ENCODE measurements at regions not wholly inside any gene's neighbourhood (a gene's known extent, or its start where the extent isn't known, plus 50 kb on each side); places are given as distances from the start of the nearest gene placed in this dataset.
"Not testable (repeated sequence)": the region's sequence is repeated elsewhere in the genome, so short reads cannot be mapped to it uniquely, and the experiment has no call there.

DNA sequence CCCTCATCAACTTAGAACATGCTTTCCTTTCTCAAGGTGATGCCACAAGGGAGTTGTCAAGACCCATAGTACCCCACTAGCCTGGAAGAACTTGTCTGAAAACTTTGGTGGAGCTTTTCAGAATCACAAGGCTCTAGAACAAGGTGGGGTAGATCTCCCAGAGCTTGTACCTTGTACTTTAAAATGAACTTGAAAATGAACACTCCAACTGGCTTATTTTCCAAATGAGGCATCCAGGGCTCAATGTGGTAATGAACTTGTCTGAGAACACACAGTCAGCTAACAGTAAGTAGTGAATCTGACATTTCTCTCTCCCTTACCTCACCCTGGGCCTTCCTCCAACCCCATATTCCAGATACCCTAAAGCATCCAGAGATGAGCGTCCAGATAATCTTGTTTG lies 81.8 kb upstream of the THBS1 start:
- DNase-seq: no peak

DNA sequence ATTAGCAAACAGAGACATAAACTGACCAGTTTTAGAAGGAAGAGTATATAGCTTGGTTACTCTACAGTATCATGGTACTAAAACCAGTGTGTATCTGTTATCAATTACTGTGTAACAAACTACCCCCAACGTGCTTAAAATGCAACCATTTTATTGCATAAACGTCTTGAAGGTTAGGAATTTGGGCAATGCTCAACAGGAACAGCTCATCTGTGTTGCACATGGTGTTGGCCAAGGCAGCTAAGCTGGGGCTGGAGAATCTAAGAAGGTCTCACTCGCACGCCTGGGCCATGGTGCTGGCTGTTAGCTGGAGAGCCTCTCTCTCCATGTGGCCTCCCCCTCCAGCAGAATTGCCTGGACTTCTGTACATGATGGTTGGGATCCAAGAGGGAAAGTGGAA lies 81.2 kb upstream of the THBS1 start:
- DNase-seq: no peak

DNA sequence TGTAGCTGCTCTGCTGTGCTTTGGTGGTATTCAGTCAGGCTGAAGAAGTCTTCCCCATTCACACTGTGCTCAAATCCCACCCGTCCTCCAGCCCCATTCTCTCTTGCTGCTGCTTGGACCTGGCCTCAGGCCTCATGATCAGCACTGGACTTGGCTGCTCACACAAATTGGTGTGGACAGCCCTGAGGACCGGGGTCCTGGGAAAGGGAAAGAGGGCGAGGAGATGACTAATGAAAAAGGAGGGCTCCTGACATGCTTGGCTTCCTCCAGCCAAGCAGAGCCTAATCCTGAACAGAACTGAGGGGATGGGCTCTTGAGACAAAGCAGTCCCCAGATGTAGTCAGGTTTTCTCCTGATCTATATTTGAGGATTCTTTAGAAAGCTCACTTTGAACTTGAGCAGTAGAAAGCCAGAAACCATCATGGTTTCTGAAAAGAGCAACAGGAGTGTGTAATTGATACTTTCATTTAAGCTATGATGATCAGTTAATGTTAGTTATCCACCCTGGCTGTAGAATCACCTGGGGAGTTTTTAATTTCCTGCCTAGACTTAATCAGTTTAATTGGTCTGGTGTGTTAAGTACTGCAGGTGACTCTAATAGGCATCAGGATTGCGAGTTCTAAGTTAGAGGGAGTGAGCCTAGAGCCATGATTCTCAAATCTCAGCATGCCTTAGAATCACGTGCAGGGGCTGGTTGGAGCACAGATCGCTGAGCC lies 79.4 kb upstream of the THBS1 start:
- DNase-seq: no peak

DNA sequence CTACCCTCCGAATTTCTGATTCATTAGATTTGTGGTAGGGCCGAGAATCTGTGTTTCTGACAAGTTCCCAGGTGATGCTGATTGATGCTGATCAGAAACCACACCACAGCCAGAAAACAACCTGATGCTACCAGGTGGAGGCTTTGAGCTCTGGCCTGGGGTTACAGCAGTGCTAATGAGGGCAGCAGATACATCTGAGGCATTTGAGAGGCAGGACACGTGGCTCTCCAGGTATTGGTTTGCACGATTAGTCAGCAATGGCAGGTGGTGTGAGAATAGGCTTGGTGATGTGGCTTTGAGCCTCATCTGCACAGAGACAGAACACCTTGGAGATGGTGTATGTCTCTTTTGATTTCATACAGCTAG lies 78.8 kb upstream of the THBS1 start:
- no peak for DNase-seq

DNA sequence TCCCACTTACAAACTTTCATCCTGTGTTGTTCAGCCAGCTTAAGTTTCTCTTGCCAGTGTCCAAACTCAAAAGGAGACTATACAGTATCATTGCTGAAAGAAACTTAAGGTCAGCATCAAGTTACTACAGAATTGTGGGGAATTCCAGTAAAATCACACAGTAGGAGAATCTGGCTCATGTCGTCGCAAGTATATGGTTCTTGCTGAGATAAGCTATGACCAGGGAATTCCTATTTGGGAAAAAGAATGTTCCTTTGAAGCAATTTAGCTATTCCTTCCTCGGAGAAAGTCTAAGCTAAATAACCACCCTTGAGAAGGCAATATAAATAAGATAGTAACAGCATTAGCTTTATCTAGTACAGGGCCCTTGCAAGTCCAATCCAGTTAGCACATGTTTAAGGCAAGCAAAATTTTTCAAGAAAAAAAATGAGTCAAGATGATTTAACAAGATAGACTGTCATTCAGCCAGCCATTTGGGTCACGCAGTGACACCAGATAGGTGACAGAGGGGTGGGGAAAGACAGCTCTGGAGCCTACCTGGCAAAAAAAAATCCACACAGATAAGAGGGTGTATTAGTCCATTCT lies 78.2 kb upstream of the THBS1 start:
- no peak for DNase-seq

DNA sequence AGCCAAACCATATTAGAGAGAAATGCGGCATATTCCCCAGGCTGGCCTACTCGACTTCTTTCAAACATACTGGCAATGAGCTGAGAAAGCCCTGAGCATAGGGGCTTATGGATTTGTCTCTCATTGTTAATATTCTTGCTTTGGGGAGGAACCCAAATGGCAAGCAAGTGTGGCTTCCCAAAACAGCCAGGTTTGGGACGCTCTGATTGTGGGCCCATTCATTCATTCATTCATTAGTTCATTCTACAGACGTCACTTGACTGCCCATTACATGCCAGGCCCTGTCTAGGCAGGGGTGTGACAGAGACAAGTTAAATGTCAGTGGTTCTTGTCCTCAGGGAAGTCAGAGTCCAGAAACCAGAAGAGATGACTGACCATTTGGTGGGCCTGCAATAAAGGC lies 77.4 kb upstream of the THBS1 start:
- no peak for DNase-seq

DNA sequence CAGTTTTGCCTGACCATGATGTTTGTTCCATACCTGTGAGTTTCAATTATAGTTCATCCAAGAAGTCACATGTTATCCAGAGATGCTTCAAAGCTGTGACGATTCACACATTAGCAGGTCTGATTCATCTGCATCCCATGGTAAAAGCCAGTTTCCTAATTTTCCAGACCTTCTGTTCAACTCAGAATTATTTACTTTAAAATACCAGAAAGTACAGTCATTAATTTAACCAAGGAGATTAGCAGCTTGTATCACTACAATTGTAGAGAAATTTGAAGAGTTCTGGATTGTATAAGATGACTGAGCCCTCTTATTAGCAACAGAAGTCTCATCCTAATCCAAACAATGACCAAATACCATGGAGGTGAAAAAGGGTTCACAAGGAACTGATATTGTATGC lies 76.1 kb upstream of the THBS1 start:
- no peak for DNase-seq

DNA sequence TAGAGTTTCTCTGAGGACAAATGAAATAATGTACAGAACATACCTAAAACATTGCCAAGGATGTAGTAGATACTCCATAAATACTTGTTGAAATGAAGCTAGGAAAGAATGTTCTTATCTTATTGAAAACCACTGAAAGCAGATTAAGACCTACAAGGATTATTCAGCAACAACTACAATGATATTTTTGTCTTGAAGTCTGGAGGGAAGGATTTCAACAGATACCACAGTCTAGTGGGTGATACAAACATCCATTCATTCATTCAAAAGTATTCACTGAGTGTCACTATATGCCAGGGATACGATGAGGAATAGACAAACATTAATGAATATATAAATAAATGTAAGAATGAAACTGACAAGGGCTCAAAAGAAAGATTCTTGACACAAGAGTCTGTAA lies 74.7 kb upstream of the THBS1 start:
- DNase-seq: no peak

DNA sequence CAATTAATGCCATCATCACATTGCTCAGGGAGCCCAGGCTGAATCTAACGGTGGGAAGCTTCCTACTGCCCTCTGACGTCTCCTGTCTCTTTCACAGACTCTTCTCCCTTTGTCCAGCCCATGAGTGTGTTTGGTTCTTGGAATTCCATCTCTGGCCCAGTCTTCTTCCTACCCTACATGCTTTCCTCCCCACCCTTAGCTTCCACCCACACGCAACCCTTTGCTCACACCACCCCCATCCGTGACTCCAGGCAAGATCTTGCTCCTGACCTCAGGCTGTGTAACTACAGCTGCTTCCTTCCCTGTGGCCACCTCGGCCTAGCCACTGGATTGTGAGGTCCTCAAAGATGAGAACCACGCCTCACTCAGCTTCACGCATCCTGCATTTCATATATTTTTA lies 72.3 kb upstream of the THBS1 start:
- no peak for DNase-seq

DNA sequence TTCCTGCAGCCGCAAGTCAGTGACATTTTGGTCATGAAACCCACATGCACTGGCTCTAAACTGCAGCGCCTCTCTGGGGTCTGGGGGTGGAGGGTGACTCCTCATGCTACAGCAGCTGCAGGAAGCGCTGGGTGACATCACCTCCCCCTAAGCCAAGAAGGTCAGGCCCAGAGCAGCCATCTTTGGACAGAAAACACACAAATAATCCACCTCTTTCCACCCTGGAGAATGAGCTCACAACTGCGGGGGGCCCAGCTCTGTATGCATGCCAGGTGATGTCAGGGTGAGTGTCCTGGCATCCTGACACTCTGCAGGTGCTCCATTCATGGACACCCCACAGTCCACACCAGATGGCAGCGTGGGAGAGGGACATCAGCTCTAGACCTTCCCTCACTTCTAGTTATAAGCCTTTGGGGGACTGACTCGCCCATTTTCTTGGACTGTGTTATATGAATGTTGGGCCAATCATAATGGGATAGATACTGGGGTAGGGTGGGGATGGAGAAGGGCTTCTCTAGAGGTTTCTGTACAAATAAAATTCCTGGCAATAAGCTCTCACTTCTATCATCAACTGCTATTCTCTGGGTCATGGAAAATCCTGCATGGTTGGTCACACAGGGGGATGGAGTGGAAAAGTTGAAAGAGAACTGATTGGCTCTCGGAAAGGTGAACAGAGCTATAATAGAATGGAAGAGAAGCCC lies 70.7 kb upstream of the THBS1 start:
- no peak for DNase-seq

DNA sequence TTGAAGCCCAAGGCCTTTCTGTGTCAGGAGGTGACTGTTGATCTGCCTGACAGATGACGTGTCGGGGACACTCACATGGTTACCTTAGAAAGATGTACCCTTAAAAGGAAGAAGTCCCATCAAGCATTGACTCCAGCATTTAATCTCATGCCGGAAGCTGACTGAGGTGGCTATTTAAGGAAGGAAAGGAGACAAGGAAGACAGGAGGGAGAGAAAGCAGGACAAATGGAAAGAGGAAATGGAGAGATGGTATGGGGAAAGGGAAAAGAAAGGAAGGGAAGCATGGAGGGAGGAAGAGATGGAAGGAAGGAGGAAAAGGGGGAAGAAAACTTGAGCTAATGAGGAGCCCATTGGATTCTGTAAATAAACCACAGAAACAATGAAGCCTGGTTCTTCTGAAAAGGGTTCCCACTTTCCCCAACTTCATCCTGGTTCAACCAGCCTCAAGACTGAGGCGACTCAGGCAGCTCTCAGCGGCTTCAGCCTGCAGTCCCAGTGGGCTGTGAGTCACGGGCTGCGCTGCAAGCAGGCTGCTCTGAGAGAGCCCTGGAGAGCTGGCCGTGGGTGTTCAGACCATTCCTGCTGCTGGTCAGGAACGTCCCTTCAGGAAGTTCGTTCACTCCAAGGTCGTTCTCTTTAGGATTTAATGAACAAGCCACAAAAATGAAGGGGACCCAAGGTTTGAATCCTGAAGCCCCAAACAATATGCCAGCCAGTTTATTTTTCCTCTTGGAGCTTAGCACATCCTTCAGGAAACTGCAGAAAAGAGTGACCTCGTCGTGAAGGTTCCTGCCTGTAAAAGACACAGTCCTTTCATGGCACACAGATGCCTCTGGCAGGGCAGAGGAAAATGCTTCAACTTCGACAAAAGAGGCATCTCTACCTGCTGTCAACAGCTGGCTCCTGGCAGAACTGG lies 69.6 kb upstream of the THBS1 start:
- DNase-seq: no peak

DNA sequence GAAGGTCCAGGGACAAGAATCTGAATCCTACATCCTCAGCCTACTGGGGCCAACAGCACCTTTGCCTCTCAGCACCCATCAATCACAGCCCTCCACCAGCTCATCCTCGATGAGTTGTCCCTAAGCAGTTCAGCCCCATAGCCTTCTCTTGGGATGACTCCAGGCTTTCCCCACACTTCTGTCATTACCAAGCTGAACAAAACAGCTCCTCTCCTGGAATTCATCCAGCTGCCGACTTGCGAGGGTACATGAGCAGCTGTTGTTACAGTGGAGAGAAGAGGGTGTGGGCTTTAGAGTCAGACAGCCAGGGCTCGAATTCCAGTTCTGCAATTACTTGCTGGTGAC lies 69.0 kb upstream of the THBS1 start:
- DNase-seq: no peak

DNA sequence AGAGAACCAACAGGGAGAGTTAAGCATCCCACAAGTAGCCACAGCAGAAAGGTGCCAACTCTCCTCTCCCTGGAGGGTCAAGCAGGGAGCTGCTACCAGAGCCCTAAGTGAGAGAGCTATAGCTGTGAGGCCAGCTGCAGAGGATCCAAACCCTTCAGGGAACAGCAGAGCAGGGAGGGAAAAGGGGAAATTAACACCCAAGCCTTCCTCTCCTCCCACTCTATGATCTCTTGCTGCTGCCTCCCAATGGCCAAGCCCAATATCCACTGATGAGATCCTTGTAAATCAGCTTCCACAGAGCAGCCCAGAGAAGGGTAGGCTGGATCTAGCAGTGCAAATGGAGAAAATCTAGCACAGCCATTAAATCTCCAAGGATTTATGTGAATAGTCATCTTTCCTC lies 68.2 kb upstream of the THBS1 start:
- no peak for DNase-seq

DNA sequence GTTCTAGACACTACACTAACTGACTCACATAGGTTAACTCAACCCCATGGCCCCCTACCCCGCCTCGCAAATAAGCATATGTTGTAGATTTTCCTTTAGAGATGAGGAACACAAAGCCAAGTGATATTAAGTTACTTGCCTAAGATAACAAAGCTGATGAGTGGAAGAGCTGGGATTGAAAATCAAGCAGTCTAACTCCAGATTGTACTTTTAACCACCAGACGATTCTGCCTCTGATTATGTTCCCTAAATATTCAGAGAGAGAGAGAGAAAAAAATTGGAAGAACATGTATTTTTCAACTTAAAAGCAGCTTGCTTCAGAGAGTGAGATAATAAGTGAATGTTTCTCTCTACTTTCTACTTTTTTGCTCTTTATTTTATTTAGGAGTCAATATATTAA lies 66.9 kb upstream of the THBS1 start:
- DNase-seq: no peak

DNA sequence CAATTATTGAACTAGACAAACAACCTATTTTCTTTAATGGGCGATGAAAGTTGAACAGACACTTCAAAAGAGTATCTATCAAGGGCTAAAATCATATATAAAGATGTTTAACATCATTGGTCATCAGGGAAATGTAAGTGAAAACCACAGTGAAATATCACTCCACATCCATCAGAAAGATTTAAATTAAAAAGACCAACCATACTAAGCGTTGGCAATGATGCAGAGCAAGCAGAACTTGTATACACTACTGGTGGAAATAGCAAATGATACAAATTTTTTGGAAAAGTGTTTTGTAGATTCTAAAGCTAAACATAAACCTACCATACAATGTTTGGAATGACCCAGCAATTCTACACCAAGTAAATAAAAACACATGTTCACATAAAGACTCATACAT lies 65.9 kb upstream of the THBS1 start:
- no peak for DNase-seq

DNA sequence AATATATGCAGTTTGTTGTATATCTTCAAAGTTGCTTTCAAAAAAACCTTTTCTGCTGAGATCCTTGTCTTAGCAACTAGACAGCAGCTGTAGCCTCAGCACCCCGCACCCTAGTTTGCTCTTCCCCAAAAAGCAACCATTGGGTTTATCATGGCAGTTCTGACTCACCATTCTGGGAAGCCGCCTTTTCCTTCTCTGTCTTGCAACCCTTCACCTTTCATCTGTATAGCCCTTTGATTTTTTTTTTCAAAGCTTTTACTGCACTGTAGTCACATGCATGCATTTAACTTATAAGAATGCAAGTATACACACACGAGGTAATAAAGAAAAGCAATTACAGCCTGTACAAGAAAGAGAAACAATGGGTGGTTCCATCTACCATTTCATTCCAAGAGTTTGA lies 65.1 kb upstream of the THBS1 start:
- no peak for DNase-seq

DNA sequence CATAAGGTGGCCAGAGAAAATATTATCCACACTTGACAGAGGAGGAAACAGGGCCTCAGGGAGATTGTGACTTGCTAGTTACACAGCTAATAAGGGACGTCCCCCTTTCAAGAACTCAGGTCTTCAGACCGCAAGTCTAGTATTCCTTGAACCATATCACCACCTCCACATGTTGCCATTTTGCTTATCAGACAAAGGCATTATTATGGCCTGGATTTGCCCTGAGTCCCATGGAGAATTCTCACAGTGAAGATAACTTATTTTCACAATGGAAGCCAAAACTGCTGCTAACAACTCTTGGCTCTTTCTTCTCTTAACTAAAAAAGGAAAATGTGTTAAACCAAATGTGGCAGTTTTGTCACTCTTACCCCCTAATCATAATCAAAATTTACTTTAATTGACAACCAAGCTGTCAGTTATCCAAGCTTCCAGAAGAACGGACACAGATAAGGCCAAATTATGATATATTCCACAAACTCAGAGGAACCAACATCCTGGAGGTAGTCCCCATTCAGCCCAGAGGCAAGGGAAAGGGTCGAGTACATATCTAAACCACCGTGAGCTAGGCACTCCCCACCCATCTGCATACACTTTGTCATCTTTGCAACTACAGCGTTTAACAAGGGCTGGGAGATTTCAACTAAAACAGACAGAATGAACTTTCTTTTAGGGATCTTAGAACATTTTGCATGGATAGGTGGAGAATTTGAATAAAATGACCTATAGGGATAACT lies 63.6 kb upstream of the THBS1 start:
- DNase-seq: no peak

DNA sequence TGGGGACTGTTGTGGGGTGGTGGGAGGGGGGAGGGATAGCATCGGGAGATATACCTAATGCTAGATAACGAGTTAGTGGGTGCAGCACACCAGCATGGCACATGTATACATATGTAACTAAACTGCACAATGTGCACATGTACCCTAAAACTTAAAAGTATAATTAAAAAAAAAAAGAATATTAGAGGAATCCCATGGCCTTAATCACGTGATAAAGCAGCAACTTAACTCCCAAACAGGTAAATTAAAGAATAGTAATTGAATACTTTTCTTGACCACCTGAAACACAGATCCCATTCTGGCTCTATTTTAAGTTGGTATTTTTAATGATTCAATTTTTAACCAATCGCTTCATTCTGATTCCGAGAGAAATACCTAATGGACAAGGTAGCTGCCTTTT lies 56.9 kb upstream of the THBS1 start:
- DNase-seq: not testable (repeated sequence)

DNA sequence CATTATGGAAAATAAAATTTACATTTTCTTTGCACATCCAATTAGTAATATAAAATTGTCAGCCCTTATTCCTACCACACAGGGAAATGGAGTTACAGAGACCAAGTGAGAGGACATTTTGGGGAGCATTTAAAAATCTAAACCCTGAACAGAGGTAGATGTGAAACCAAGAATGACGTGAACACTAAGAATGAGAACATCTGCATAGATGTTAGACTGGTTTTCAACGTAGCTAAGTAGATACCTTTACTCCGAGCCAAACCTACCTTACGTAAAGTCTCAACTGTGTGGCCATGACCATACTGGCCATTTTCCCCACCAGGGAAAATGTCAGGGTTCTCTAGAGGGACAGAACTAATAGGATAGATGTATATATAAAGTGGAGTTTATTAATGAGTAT lies 51.4 kb upstream of the THBS1 start:
- no peak for DNase-seq

DNA sequence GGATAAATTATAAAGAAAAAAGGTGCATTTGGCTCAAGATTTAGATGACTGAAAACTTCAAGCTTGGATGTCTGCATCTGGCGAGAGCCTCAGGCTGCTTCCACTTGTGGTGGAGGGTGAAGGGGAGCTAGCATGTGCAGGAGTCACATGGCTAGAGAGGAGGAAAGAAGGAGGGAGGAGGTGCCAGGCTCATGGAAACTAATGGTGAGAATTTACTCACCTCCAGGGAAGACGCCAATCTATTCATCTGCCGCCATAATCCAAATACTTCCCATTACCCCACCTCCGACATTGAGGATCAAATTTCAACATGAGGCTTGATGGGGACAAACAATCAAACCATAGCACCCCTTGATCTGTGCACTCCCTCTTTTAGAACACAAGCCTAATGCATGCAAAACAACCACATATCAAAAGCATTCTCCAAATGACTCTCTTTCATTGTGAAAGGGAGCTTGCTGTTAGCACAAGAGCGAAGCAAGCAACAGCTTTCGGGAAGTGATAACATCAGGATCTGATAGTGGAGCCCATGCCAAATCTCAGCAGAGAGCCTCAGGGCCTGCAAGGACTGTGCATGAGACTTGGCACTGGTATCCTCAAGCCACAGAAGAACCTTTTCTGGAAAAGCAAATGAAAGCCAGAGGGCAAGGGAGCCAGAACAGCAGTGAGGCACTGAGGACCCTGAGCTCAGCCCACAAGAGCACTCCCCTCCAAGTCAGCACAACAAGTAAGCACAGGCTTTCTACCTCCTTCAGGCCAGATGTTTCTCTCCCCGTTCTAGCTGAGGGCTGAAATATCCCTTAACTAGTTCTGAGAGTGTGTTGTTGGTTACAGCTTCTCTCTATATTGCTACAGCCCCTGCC lies 50.2 kb upstream of the THBS1 start:
- no peak for DNase-seq

Measured in activated CD4-positive, alpha-beta T cell treated with anti-CD3 and anti-CD28 coated beads for 4 hours (primary cell).